ENCODE measurements at regions not wholly inside any gene's neighbourhood (a gene's known extent, or its start where the extent isn't known, plus 50 kb on each side); places are given as distances from the start of the nearest gene placed in this dataset.

GRCh38 chr18:78517973-78518372 is 461.6 kb upstream of the SALL3 start:
- Histone ChIP-seq H3K27ac (no peak overlapping the region), H2AFZ (no peak overlapping the region), H3K79me2 (ENCODE audit: insufficient read depth) (no peaks in the 10 kb centered on the region), H3K9me2 (ENCODE audit: insufficient read depth) (no peaks in the 10 kb centered on the region), H3K36me3 (ENCODE audit: low read depth) (no peaks in the 10 kb centered on the region), H3F3A (ENCODE audit: insufficient read depth) (no peaks in the 10 kb centered on the region), H3K9ac (no peak overlapping the region), H3K4me1 (ENCODE audit: insufficient read depth) (no peaks in the 10 kb centered on the region), H4K20me1 (ENCODE audit: insufficient read depth) (no peaks in the 10 kb centered on the region), H3K4me3 (no peak overlapping the region), H3K9me3 (ENCODE audit: low read depth) (no peaks in the 10 kb centered on the region), H3K4me2 (ENCODE audit: unreplicated experiment) (no peak overlapping the region), H3K27me3 (replicated peaks; ENCODE audit: insufficient read depth) (no peaks in the 10 kb centered on the region)
- no peak for TF ChIP-seq EZH2 (IDR thresholded peaks at IDR 0.05; ENCODE audit: insufficient read depth, poor library complexity, severe bottlenecking)
- no peak for TF ChIP-seq EZH2phosphoT487 (IDR thresholded peaks at IDR 0.05; ENCODE audit: insufficient read depth, low read depth)
- in situ Hi-C loops (cut with MboI): no loop called here
- WGBS, 2 experiments (ENCODE audit: low coverage in 1 of 2, low lambda C conversion rate in 2 of 2, missing lambda C conversion rate in 2 of 2): 43 to 49% methylated on average over 13 of the region's 13 CpGs
- no peak for DNase-seq

GRCh38 chr18:78518805-78519204 is 460.8 kb upstream of the SALL3 start:
- no peak overlapping the region for H2AFZ ChIP-seq
- no peak overlapping the region for H3K27ac ChIP-seq
- TF ChIP-seq EZH2 (IDR thresholded peaks at IDR 0.05; ENCODE audit: insufficient read depth, poor library complexity, severe bottlenecking): no peak
- TF ChIP-seq EZH2phosphoT487 (IDR thresholded peaks at IDR 0.05; ENCODE audit: insufficient read depth, low read depth): no peak
- no peaks in the 10 kb centered on the region for H3K27me3 ChIP-seq (replicated peaks; ENCODE audit: insufficient read depth)
- no peak for DNase-seq
- in situ Hi-C loops (cut with MboI): no loop called here
- no peaks in the 10 kb centered on the region for H3F3A ChIP-seq (ENCODE audit: insufficient read depth)
- no peaks in the 10 kb centered on the region for H3K9me2 ChIP-seq (ENCODE audit: insufficient read depth)
- no peaks in the 10 kb centered on the region for H4K20me1 ChIP-seq (ENCODE audit: insufficient read depth)
- H3K79me2 ChIP-seq (ENCODE audit: insufficient read depth): no peaks in the 10 kb centered on the region
- no peak overlapping the region for H3K4me3 ChIP-seq
- no peak overlapping the region for H3K9ac ChIP-seq
- no peaks in the 10 kb centered on the region for H3K4me1 ChIP-seq (ENCODE audit: insufficient read depth)
- no peaks in the 10 kb centered on the region for H3K36me3 ChIP-seq (ENCODE audit: low read depth)
- no peak overlapping the region for H3K4me2 ChIP-seq (ENCODE audit: unreplicated experiment)
- no peaks in the 10 kb centered on the region for H3K9me3 ChIP-seq (ENCODE audit: low read depth)
- 74 to 76% methylated on average over 25 of the region's 25 CpGs for WGBS, 2 experiments (ENCODE audit: low coverage in 1 of 2, low lambda C conversion rate in 2 of 2, missing lambda C conversion rate in 2 of 2)

GRCh38 chr18:78519394-78520062 is 460.1 kb upstream of the SALL3 start:
- Histone ChIP-seq H3K27me3 (replicated peaks; ENCODE audit: insufficient read depth) (no peaks in the 10 kb centered on the region), H3K4me3 (no peak overlapping the region), H3K9ac (no peak overlapping the region), H3K27ac (no peak overlapping the region), H3K36me3 (ENCODE audit: low read depth) (no peaks in the 10 kb centered on the region), H3F3A (ENCODE audit: insufficient read depth) (no peaks in the 10 kb centered on the region), H3K9me2 (ENCODE audit: insufficient read depth) (no peaks in the 10 kb centered on the region), H3K9me3 (ENCODE audit: low read depth) (no peaks in the 10 kb centered on the region), H3K4me1 (ENCODE audit: insufficient read depth) (no peaks in the 10 kb centered on the region), H3K79me2 (ENCODE audit: insufficient read depth) (no peaks in the 10 kb centered on the region), H2AFZ (no peak overlapping the region), H3K4me2 (ENCODE audit: unreplicated experiment) (no peak overlapping the region), H4K20me1 (ENCODE audit: insufficient read depth) (no peaks in the 10 kb centered on the region)
- DNase-seq: no peak
- in situ Hi-C loops (cut with MboI): no loop called here
- 43 to 46% methylated on average over 15 of the region's 15 CpGs for WGBS, 2 experiments (ENCODE audit: low coverage in 1 of 2, low lambda C conversion rate in 2 of 2, missing lambda C conversion rate in 2 of 2)
- TF ChIP-seq EZH2 (IDR thresholded peaks at IDR 0.05; ENCODE audit: insufficient read depth, poor library complexity, severe bottlenecking) (no peak), EZH2phosphoT487 (IDR thresholded peaks at IDR 0.05; ENCODE audit: insufficient read depth, low read depth) (no peak)

- no peaks in the 10 kb centered on the region for H3K27me3 ChIP-seq (replicated peaks; ENCODE audit: insufficient read depth)
- H3K27ac ChIP-seq: no peak overlapping the region
- no peaks in the 10 kb centered on the region for H4K20me1 ChIP-seq (ENCODE audit: insufficient read depth)
- no peak overlapping the region for H3K9ac ChIP-seq
- H3K4me1 ChIP-seq (ENCODE audit: insufficient read depth): no peaks in the 10 kb centered on the region
- TF ChIP-seq EZH2phosphoT487 (IDR thresholded peaks at IDR 0.05; ENCODE audit: insufficient read depth, low read depth) (no peak), EZH2 (IDR thresholded peaks at IDR 0.05; ENCODE audit: insufficient read depth, poor library complexity, severe bottlenecking) (no peak)
- H3K9me3 ChIP-seq (ENCODE audit: low read depth): no peaks in the 10 kb centered on the region
- H3K9me2 ChIP-seq (ENCODE audit: insufficient read depth): no peaks in the 10 kb centered on the region
- 16 to 19% methylated on average over 11 of the region's 11 CpGs for WGBS, 2 experiments (ENCODE audit: low coverage in 1 of 2, low lambda C conversion rate in 2 of 2, missing lambda C conversion rate in 2 of 2)
- no peak overlapping the region for H3K4me2 ChIP-seq (ENCODE audit: unreplicated experiment)
- no peak for DNase-seq
- H3K4me3 ChIP-seq: no peak overlapping the region
- in situ Hi-C loops (cut with MboI): no loop called here
- H3K79me2 ChIP-seq (ENCODE audit: insufficient read depth): no peaks in the 10 kb centered on the region
- no peaks in the 10 kb centered on the region for H3K36me3 ChIP-seq (ENCODE audit: low read depth)
- H2AFZ ChIP-seq: no peak overlapping the region
- no peaks in the 10 kb centered on the region for H3F3A ChIP-seq (ENCODE audit: insufficient read depth)
These were observed 458.5 kb upstream of the SALL3 start for GRCh38 chr18:78521136-78521535.
